GM21619 (cell line): ENCODE measurements at regions not wholly inside any gene's neighbourhood (a gene's known extent, or its start where the extent isn't known, plus 50 kb on each side); places are given as distances from the start of the nearest gene placed in this dataset.

Experiments used
- ATAC-seq: cut with Tn5 transposase; IDR thresholded peaks from one replicate; pipeline ENCODE4 v1.9.1; 2021; ENCODE audit not compliant: unreplicated experiment

GRCh38 chr12:105939181-105939721 lies 199.5 kb downstream of the NUAK1 start:
- no peak for ATAC-seq

DNA sequence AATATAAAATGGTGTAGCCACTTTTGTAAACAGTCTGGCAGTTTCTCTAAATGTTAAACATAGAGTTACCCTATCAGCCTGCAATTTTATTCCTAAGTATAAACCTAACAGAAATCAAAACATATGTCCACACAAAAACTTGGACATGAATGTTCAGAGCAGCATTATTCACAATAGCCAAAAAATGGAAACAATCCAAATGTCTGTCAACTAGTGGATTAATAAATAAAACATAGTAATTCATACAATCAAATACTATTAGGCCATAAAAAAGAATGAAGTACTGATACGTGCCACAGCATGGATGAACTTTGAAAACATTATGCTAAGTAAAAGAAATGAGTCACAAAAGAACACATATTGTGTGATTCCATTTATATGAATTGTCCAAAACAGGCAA lies 196.5 kb downstream of the NUAK1 start:
- no peak for ATAC-seq

- no peak for ATAC-seq
These were observed 195.2 kb downstream of the NUAK1 start for GRCh38 chr12:105943525-105943924.

DNA sequence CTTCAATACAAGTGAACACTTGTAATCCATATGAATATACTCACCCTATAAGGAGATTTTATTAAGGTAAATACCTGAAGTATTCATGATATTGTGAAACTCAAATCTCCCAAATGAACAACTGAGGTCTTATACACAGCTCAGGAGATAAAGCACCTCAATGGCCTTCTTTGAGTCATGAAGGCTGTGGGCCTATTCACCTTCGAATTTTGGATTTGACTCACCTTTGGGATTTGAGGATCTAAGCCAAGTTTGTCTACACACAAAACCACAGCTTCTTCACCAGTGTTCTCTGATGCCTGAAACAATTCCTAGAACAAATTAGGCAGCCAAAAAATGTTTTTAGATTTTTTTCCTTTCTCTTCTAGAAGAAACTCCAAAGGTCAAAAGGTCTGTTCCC lies 194.1 kb downstream of the NUAK1 start:
- no peak for ATAC-seq

GRCh38 chr12:105945880-105946279 lies 192.9 kb downstream of the NUAK1 start:
- no peak for ATAC-seq

DNA sequence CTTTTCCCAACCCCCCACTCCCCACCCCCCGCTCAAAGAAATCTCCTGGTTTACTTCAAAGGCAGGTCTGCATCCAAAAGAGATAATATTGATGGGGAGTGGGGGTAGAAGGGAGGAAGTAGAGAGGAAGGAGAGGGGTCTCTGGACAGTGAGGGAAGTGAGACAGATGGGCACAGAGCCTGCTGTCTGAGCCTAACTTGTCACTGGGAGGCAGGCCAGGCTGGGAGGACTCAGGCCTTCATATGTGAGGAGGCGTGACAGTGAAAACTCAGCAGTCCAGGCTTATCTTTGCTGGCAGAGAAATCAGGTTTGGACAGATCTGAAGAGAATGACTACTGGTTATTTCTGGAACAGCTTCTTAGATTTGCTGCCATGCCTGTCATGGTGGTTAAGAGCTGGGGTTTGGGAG lies 192.3 kb downstream of the NUAK1 start:
- ATAC-seq, result no peak

- no peak for ATAC-seq
These were observed 190.8 kb downstream of the NUAK1 start for GRCh38 chr12:105947906-105948305.

GRCh38 chr12:105948331-105948730 lies 190.4 kb downstream of the NUAK1 start:
- ATAC-seq, result no peak

- ATAC-seq, result no peak
These were observed 189.4 kb downstream of the NUAK1 start for GRCh38 chr12:105949391-105949790.

DNA sequence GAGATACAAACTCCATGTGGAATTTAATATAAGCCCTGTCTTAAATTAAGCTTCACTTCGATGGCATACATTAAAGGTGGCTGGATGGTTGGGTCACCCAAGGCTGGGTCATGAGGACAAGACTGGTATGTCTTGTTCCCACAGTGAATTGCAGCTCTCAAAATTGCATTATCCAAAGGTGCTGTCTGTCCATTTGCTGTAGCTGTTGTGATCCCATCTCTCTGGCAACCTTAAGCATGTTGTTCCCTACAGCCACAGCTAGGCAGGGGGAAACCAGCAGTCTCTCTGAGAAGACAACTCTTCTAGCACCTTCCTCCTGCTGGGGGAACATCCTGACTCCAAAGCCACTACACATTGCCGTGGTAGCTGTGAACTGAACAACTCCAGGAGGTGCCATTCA lies 187.0 kb downstream of the NUAK1 start:
- ATAC-seq, result no peak

GRCh38 chr12:105954951-105955931 lies 183.5 kb downstream of the NUAK1 start:
- ATAC-seq, result no peak

- no peak for ATAC-seq
These were observed 182.8 kb downstream of the NUAK1 start for GRCh38 chr12:105955976-105956375.

DNA sequence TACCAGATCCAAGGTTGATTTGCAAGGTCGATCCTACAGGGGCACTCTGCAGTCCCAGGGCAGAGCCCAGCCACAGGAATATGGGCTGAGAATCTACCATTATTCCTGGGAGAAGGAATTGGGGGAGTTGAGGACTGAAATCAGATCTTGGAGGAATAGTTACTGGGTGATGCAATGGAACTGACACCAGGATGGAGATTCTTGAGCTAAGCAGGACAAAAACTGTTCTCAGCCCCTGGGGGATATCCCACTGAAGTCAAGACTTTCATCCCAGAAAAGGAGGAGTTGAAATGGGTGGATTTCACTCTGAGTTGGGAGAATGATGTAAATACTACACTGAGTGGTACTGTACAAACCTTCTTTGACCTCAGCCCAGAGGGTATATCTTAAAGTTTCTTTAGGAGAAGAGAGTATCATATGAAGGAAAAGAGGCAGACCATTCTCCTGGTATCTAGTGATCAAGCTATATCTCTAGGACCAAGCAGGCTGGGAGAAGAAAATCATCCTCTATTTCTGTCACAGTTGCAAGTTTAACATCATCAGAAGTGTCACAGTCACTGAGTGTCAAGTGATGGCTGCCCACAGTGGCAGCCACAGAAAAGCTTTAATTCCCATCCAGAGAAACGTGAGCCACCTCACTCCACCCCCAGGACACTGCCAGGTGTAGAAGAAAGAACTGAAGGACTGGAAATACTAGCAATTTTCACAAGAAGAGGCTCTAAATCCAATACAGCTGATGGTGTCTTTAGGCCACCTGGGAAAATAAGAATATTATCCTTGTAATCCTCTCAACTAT lies 181.9 kb downstream of the NUAK1 start:
- ATAC-seq, result no peak

DNA sequence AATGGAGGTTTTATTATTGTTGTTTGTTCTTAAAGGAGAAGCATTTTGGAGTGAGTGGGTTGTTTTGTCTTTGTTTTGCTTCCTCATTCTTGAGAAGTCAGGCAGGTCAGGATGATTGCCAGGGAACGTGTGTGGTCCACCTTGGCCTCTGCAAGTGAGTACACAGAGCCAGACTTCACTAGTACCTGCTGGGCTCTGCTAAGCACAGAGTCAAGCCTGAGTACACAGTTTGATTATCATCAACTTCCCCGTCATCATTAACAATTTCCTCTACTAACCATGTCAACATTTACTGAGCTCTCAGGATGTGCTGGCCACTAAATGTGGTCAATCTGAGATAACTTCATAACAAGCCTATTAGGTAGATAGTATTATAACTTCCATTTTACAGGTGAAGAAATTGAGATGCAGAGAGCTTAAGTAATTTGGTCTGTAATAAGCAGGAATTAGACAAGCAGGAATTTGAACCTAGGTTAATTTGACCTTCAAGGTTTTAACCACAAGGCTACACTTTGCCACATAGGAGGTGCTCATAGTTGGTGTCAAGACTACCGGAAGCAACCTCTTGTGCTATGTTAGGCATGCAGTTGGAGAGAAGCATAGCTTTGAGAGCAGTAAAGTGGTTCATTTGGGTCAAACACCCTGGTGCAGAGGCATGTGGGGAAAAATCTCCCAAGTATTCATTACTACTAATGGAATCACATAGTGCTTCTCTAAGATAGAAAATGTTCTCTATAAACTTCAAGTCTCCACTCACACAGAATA lies 178.3 kb downstream of the NUAK1 start:
- no peak for ATAC-seq

DNA sequence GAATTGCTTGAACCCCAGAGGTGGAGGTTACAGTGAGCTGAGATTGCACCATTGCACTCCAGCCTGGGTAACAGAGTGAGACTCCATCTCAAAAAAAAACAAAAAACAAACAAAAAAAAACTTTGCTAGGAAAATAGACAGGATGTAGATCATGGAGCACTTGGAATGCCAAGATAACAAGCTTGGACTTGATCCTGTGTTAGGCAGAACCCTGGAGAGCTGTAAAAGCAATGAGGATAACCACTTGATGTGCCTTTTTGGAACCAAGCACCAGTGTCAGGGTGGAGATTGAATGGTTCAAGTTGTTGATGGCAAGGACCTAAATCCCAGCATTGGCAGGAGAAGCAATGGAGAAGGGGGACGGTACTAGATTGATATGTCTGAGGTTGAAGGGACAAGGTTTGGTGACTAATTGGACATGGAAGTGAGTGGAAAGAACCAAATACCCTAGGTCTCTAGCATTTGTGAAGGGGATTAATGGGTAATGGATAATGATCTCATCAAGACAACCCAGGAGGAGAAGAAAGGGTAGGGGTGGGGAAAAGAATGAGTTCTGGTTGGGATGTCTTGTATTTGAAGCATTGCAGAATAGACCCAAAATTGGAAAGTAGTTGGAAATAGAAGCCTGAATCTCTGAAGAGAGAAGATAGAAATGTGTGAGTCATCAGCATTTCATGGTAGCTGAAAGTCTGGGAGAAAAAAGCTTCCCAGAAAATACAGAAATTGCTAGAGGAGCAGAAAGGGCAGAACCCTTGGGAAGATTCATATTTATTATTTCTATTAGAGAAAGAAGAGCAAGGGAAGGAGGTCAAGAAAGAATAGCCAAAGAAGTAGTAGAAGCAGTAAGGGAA lies 176.7 kb downstream of the NUAK1 start:
- no peak for ATAC-seq

- no peak for ATAC-seq
These were observed 171.5 kb downstream of the NUAK1 start for GRCh38 chr12:105967038-105967776.

- no peak for ATAC-seq
These were observed 170.7 kb downstream of the NUAK1 start for GRCh38 chr12:105968025-105968424.

DNA sequence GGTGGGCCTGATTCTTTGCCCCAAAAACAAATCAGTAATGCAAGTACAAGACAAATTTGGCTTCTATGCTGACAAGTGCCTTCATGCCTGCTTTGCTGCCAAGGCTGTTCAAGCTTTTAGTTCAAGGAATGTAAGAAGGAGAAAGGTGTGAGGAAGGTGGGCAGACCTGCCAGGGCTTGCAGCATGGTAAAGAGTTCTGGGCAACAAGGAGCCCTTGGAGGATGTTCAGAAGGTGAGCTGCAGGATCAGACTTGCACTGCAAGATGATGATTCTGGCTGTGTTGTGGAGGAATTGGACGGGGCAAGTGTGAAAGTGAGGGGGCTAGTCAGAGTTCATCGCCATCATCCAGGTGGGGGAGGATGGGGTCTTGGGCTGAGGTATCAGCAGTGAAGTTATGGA lies 167.9 kb downstream of the NUAK1 start:
- no peak for ATAC-seq

DNA sequence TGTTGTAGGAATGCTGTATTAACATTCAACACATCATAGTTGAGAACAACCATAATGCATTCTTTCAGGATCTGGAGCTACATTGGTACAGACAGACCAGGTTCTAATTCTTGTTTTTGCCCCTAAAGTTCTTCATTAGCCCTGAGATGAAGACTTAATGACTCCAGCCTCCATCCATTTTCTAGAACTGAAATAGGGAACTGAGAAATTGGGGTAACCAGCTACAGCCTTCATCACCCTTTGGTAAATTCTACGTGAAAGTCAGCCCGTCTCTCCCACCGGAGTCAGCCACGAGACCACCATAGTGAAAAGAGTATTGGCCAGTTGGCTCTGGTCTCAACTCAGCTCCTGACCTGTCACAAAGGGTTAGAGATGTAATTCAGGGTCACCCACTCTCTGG lies 164.0 kb downstream of the NUAK1 start:
- ATAC-seq, result no peak
